ENCODE measurements at regions not wholly inside any gene's neighbourhood (a gene's known extent, or its start where the extent isn't known, plus 50 kb on each side); places are given as distances from the start of the nearest gene placed in this dataset.

GRCh38 chr1:55388960-55389359 is 173.8 kb upstream of the USP24 start (continued):
- TF ChIP-seq GABPA (IDR thresholded peaks at IDR 0.05; ENCODE audit: borderline replicate concordance, insufficient read depth, low read length) = no peak
- no peak for TF ChIP-seq NRF1 (IDR thresholded peaks at IDR 0.05; ENCODE audit: low read depth, low read length)
